Suprapubic skin (tissue), 4 donors: ENCODE measurements at regions not wholly inside any gene's neighbourhood (a gene's known extent, or its start where the extent isn't known, plus 50 kb on each side); places are given as distances from the start of the nearest gene placed in this dataset.

ENCODE experiments used
- CTCF ChIP-seq, 2 donors: fragments of 200-600 bp in 1 of 2; fragments of 450-650 bp in 1 of 2; sonication (generic) in 1 of 2; IDR thresholded peaks; one replicate each; pipeline ENCODE4 v1.5.1; 2016 to 2019; ENCODE audit warnings: antibody characterized with exemption in 2 of 2, mild to moderate bottlenecking in 1 of 2, moderate library complexity in 1 of 2
- EP300 ChIP-seq: sonication (generic); formaldehyde crosslinking; IDR thresholded peaks from one replicate; pipeline ENCODE4 v1.6.1; 2017; ENCODE audit warnings: antibody characterized with exemption
- POLR2A ChIP-seq, 2 donors: fragments of 450-650 bp; IDR thresholded peaks; one replicate each; pipeline ENCODE4 v1.6.1; 2017; ENCODE audit warnings: antibody characterized with exemption in 2 of 2, mild to moderate bottlenecking in 2 of 2, moderate library complexity in 2 of 2
- POLR2AphosphoS5 ChIP-seq, 3 donors: sonication (generic); formaldehyde crosslinking; IDR thresholded peaks; one replicate each; pipeline ENCODE4 v1.6.1; 2017; ENCODE audit warnings: antibody characterized with exemption in 3 of 3

GRCh38 chr20:23230766-23231385 lies 119.7 kb upstream of the NXT1 start:
- TF ChIP-seq CTCF (IDR thresholded peaks at IDR 0.05), result no peak
- TF ChIP-seq POLR2A (IDR thresholded peaks at IDR 0.05), result no peak
- no peak for TF ChIP-seq EP300
- no peak for TF ChIP-seq POLR2AphosphoS5 (IDR thresholded peaks at IDR 0.05)
